GM19035 (cell line): ENCODE measurements at regions not wholly inside any gene's neighbourhood (a gene's known extent, or its start where the extent isn't known, plus 50 kb on each side); places are given as distances from the start of the nearest gene placed in this dataset.

Source experiments
- ATAC-seq: cut with Tn5 transposase; IDR thresholded peaks from one replicate; pipeline ENCODE4 v1.9.1; 2021; ENCODE audit not compliant: unreplicated experiment

GRCh38 chr3:7897655-7898054, 604.0 kb upstream of the LMCD1 start:
- ATAC-seq = no peak

GRCh38 chr3:7913283-7913682, 588.3 kb upstream of the LMCD1 start:
- no peak for ATAC-seq

- ATAC-seq = no peak
Observed at GRCh38 chr3:7915356-7915755, 586.3 kb upstream of the LMCD1 start.

- no peak for ATAC-seq
Observed at GRCh38 chr3:7917443-7918151, 584.0 kb upstream of the LMCD1 start.

GRCh38 chr3:7920211-7920610, 581.4 kb upstream of the LMCD1 start:
- ATAC-seq = no peak

- no peak for ATAC-seq
Observed at GRCh38 chr3:7924228-7924627, 577.4 kb upstream of the LMCD1 start.

GRCh38 chr3:7927015-7927414, 574.6 kb upstream of the LMCD1 start:
- ATAC-seq = no peak

- no peak for ATAC-seq
Observed at GRCh38 chr3:7927864-7928263, 573.8 kb upstream of the LMCD1 start.

- no peak for ATAC-seq
Observed at GRCh38 chr3:7929319-7929889, 572.2 kb upstream of the LMCD1 start.

GRCh38 chr3:7934362-7934761, 567.3 kb upstream of the LMCD1 start:
- no peak for ATAC-seq

- ATAC-seq = no peak
Observed at GRCh38 chr3:7947930-7948329, 553.7 kb upstream of the LMCD1 start.

- no peak for ATAC-seq
Observed at GRCh38 chr3:7950890-7951289, 550.7 kb upstream of the LMCD1 start.

GRCh38 chr3:7953449-7954014, 548.1 kb upstream of the LMCD1 start:
- ATAC-seq = no peak

- ATAC-seq = no peak
Observed at GRCh38 chr3:7957024-7957423, 544.6 kb upstream of the LMCD1 start.

- ATAC-seq = no peak
Observed at GRCh38 chr3:7959094-7959493, 542.5 kb upstream of the LMCD1 start.

- ATAC-seq = no peak
Observed at GRCh38 chr3:7960601-7961000, 541.0 kb upstream of the LMCD1 start.

- ATAC-seq = no peak
Observed at GRCh38 chr3:7962301-7962700, 539.3 kb upstream of the LMCD1 start.

GRCh38 chr3:7964899-7965298, 536.7 kb upstream of the LMCD1 start:
- ATAC-seq = no peak

GRCh38 chr3:7973006-7973405, 528.6 kb upstream of the LMCD1 start:
- no peak for ATAC-seq

- ATAC-seq = no peak
Observed at GRCh38 chr3:7977245-7978086, 524.2 kb upstream of the LMCD1 start.

GRCh38 chr3:7978087-7978422, 523.6 kb upstream of the LMCD1 start:
- no peak for ATAC-seq

- ATAC-seq = no peak
Observed at GRCh38 chr3:7982126-7982525, 519.5 kb upstream of the LMCD1 start.
